Spleen (tissue), 11 donors: ENCODE measurements at regions not wholly inside any gene's neighbourhood (a gene's known extent, or its start where the extent isn't known, plus 50 kb on each side); places are given as distances from the start of the nearest gene placed in this dataset.

ENCODE experiments used
- DNase-seq: peaks from one replicate; pipeline ENCODE4 v3.0.0-alpha.2; 2020
- H3K27ac ChIP-seq, 8 donors: fragments of 200-600 bp; sonication (generic) in 7 of 8; 1 replicate in 4 of 8; 2 replicates in 4 of 8; pipeline versions ENCODE4 v1.5.0 to v1.8.0; 2016 to 2021; ENCODE audit warnings: inconsistent platforms in 4 of 8, mild to moderate bottlenecking in 4 of 8, moderate library complexity in 1 of 8
- H3K27me3 ChIP-seq, 7 donors: fragments of 200-600 bp; sonication (generic) in 6 of 7; replicated peaks in 1 of 7; 1 replicate in 4 of 7; 2 replicates in 3 of 7; pipeline versions ENCODE4 v1.5.0 to v1.8.0; 2016 to 2021; ENCODE audit warnings: inconsistent platforms in 3 of 7, mild to moderate bottlenecking in 1 of 7
- H3K36me3 ChIP-seq, 6 donors: fragments of 200-600 bp; sonication (generic) in 5 of 6; 1 replicate in 4 of 6; 2 replicates in 2 of 6; pipeline versions ENCODE4 v1.5.0 to v1.8.0; 2016 to 2021; ENCODE audit warnings: inconsistent platforms in 2 of 6
- H3K4me1 ChIP-seq, 6 donors: fragments of 200-600 bp; sonication (generic) in 5 of 6; 1 replicate in 3 of 6; 2 replicates in 3 of 6; pipeline versions ENCODE4 v1.5.0 to v1.8.0; 2016 to 2021; ENCODE audit warnings: inconsistent platforms in 3 of 6
- H3K4me3 ChIP-seq, 8 donors: fragments of 200-600 bp; sonication (generic) in 7 of 8; 1 replicate in 4 of 8; 2 replicates in 4 of 8; pipeline versions ENCODE4 v1.5.0 to v1.8.0; 2016 to 2021; ENCODE audit warnings: inconsistent platforms in 4 of 8, mild to moderate bottlenecking in 4 of 8, moderate library complexity in 2 of 8
- H3K9me3 ChIP-seq, 8 donors: fragments of 200-600 bp; sonication (generic) in 7 of 8; 1 replicate in 4 of 8; 2 replicates in 4 of 8; pipeline versions ENCODE4 v1.5.0 to v1.8.0; 2016 to 2021; ENCODE audit warnings: inconsistent platforms in 4 of 8
- CTCF ChIP-seq, 11 experiments: fragments of 200-600 bp in 7 of 11; fragments of 450-650 bp in 4 of 11; sonication (generic) in 4 of 11; IDR thresholded peaks in 8 of 11; conservative IDR thresholded peaks in 3 of 11; 1 replicate in 7 of 11; 2 replicates in 4 of 11; pipeline versions ENCODE4 v1.4.0 to v1.8.0; 2016 to 2021; ENCODE audit warnings: antibody characterized with exemption in 11 of 11, inconsistent platforms in 4 of 11, mild to moderate bottlenecking in 1 of 11
- POLR2A ChIP-seq, 3 donors: fragments of 450-650 bp; IDR thresholded peaks; one replicate each; pipeline ENCODE4 v1.5.1; 2017; ENCODE audit warnings: antibody characterized with exemption in 3 of 3, mild to moderate bottlenecking in 1 of 3
- POLR2AphosphoS5 ChIP-seq, 3 donors: sonication (generic); formaldehyde crosslinking; IDR thresholded peaks; one replicate each; pipeline ENCODE4 v1.5.1; 2017; ENCODE audit warnings: antibody characterized with exemption in 3 of 3
- WGBS, 5 donors: extraction: QIAGEN DNeasy Blood & Tissue Kit in 3 of 5; methylation state at CpG; one replicate each; pipeline versions ENCODE4 v1.1.5 to v1.1.7; 2013 to 2018; 5-methylcytosine and 5-hydroxymethylcytosine counted together
- intact Hi-C: fragments of 100-400 bp; cut with DNase I; formaldehyde crosslinking; loops from one replicate; pipeline ENCODE4 v1.15.0; 2023; ENCODE audit warnings: low total_unique reads
- donor health status: healthy with polysubstance abuse.
- donor health status: DM: no; HTN: no; CAD: no; lungs with moderate emphysema.
- donor health status: DM: no; HTN: no; CAD: no.
- donor health status: Bipolar disorder and iron deficiency.
- donor health status: healthy.
- donor health status: DM: no; HTN: no; CAD: no.
- donor health status: DM: yes; HTN: yes; CAD: no.

GRCh38 chr9:73531051-73531532, 379.4 kb downstream of the ANXA1 start:
- 83 to 92% (median 84%) methylated on average over 5 of the region's 5 CpGs for WGBS, 5 donors
- intact Hi-C loops: no loop called here
- DNase-seq: no peak

GRCh38 chr9:73531658-73532057, 380.0 kb downstream of the ANXA1 start:
- 51 to 63% (median 52%) methylated on average over 4 of the region's 4 CpGs for WGBS, 5 donors
- TF ChIP-seq POLR2AphosphoS5 (IDR thresholded peaks at IDR 0.05) (no peak), CTCF (IDR thresholded peaks at IDR 0.05 in 8 of 11, conservative IDR thresholded peaks at IDR 0.05 in 3 of 11) (no peak), POLR2A (IDR thresholded peaks at IDR 0.05) (no peak)
- no peaks in the 10 kb centered on the region for H3K4me1 ChIP-seq
- intact Hi-C loops: no loop called here
- no peaks in the 10 kb centered on the region for H3K9me3 ChIP-seq
- H3K4me3 ChIP-seq: no peak overlapping the region
- no peak overlapping the region for H3K27ac ChIP-seq
- DNase-seq: no peak
- H3K36me3 ChIP-seq: no peaks in the 10 kb centered on the region
- H3K27me3 ChIP-seq: no peaks in the 10 kb centered on the region

More at GRCh38 chr9:73531051-73531532, 379.4 kb downstream of the ANXA1 start:
- H3K4me3 ChIP-seq: no peak overlapping the region
- no peaks in the 10 kb centered on the region for H3K4me1 ChIP-seq
- H3K27ac ChIP-seq: no peak overlapping the region
- H3K27me3 ChIP-seq: no peaks in the 10 kb centered on the region
- H3K36me3 ChIP-seq: no peaks in the 10 kb centered on the region
- no peaks in the 10 kb centered on the region for H3K9me3 ChIP-seq
- TF ChIP-seq POLR2AphosphoS5 (IDR thresholded peaks at IDR 0.05) (no peak), CTCF (IDR thresholded peaks at IDR 0.05 in 8 of 11, conservative IDR thresholded peaks at IDR 0.05 in 3 of 11) (no peak), POLR2A (IDR thresholded peaks at IDR 0.05) (no peak)

GRCh38 chr9:73532985-73533384, 381.3 kb downstream of the ANXA1 start:
- DNase-seq: no peak
- TF ChIP-seq POLR2A (IDR thresholded peaks at IDR 0.05) (no peak), POLR2AphosphoS5 (IDR thresholded peaks at IDR 0.05) (no peak), CTCF (IDR thresholded peaks at IDR 0.05 in 8 of 11, conservative IDR thresholded peaks at IDR 0.05 in 3 of 11) (no peak)
- no peaks in the 10 kb centered on the region for H3K36me3 ChIP-seq
- 57 to 69% (median 61%) methylated on average over 4 of the region's 4 CpGs for WGBS, 5 donors
- H3K4me3 ChIP-seq: no peak overlapping the region
- H3K9me3 ChIP-seq: no peaks in the 10 kb centered on the region
- H3K4me1 ChIP-seq: no peaks in the 10 kb centered on the region
- no peak overlapping the region for H3K27ac ChIP-seq
- no peaks in the 10 kb centered on the region for H3K27me3 ChIP-seq
- intact Hi-C loops: no loop called here

GRCh38 chr9:73536403-73536802, 384.7 kb downstream of the ANXA1 start:
- intact Hi-C loops: no loop called here
- no peaks in the 10 kb centered on the region for H3K36me3 ChIP-seq
- H3K27ac ChIP-seq: no peak overlapping the region
- TF ChIP-seq CTCF (IDR thresholded peaks at IDR 0.05 in 8 of 11, conservative IDR thresholded peaks at IDR 0.05 in 3 of 11) (no peak), POLR2A (IDR thresholded peaks at IDR 0.05) (no peak), POLR2AphosphoS5 (IDR thresholded peaks at IDR 0.05) (no peak)
- H3K9me3 ChIP-seq: peaks cover 0 to 3% (median 0%) of the 10 kb centered on the region in 8 donors
- WGBS, 5 donors: 78 to 89% (median 82%) methylated on average over 2 of the region's 2 CpGs
- H3K27me3 ChIP-seq: no peaks in the 10 kb centered on the region
- H3K4me3 ChIP-seq: no peak overlapping the region
- H3K4me1 ChIP-seq: no peaks in the 10 kb centered on the region
- no peak for DNase-seq
